ENCODE measurements at regions not wholly inside any gene's neighbourhood (a gene's known extent, or its start where the extent isn't known, plus 50 kb on each side); places are given as distances from the start of the nearest gene placed in this dataset.

- no peaks in the 10 kb centered on the region for H3K9me3 ChIP-seq
- no peak overlapping the region for H3K27ac ChIP-seq
- H3K4me1 ChIP-seq = no peaks in the 10 kb centered on the region
- no peak for TF ChIP-seq CTCF (IDR thresholded peaks at IDR 0.05)
- DNase-seq = no peak
- no peak overlapping the region for H3K4me3 ChIP-seq
- no peak for ATAC-seq
- H3K36me3 ChIP-seq = no peaks in the 10 kb centered on the region
- H3K27me3 ChIP-seq (ENCODE audit: low read depth) = no peaks in the 10 kb centered on the region
- intact Hi-C loops (cut with DNase I) = no loop called here
These were observed 1730.2 kb downstream of the MRPL39 start for GRCh38 chr21:23876925-23877558.

- Histone ChIP-seq H3K36me3 (no peaks in the 10 kb centered on the region), H3K4me3 (no peak overlapping the region), H3K27me3 (ENCODE audit: low read depth) (no peaks in the 10 kb centered on the region), H3K27ac (no peak overlapping the region), H3K4me1 (no peaks in the 10 kb centered on the region), H3K9me3 (no peaks in the 10 kb centered on the region)
- no peak for TF ChIP-seq CTCF (IDR thresholded peaks at IDR 0.05)
- DNase-seq (no peak), ATAC-seq (no peak)
- intact Hi-C loops (cut with DNase I) = no loop called here
These were observed 1733.0 kb downstream of the MRPL39 start for GRCh38 chr21:23874271-23874670.

- DNase-seq = no peak
- Histone ChIP-seq H3K27me3 (ENCODE audit: low read depth) (no peaks in the 10 kb centered on the region), H3K4me1 (no peaks in the 10 kb centered on the region), H3K4me3 (no peak overlapping the region), H3K9me3 (no peaks in the 10 kb centered on the region), H3K36me3 (no peaks in the 10 kb centered on the region), H3K27ac (no peak overlapping the region)
- TF ChIP-seq CTCF (IDR thresholded peaks at IDR 0.05) = no peak
- ATAC-seq = no peak
- intact Hi-C loops (cut with DNase I) = no loop called here
These were observed 1745.3 kb downstream of the MRPL39 start for GRCh38 chr21:23861911-23862504.

- no peak for ATAC-seq
- Histone ChIP-seq H3K9me3 (no peaks in the 10 kb centered on the region), H3K4me3 (no peak overlapping the region), H3K27me3 (ENCODE audit: low read depth) (no peaks in the 10 kb centered on the region), H3K27ac (no peak overlapping the region), H3K4me1 (no peaks in the 10 kb centered on the region), H3K36me3 (no peaks in the 10 kb centered on the region)
- DNase-seq = no peak
- intact Hi-C loops (cut with DNase I) = no loop called here
- TF ChIP-seq CTCF (IDR thresholded peaks at IDR 0.05) = no peak
These were observed 1748.4 kb downstream of the MRPL39 start for GRCh38 chr21:23858878-23859277.

GRCh38 chr21:23853796-23854379, 1753.4 kb downstream of the MRPL39 start:
- no peak for DNase-seq
- peak; percentile 47 for TF ChIP-seq CTCF (IDR thresholded peaks at IDR 0.05)

More at GRCh38 chr21:23853796-23854379, 1753.4 kb downstream of the MRPL39 start:
- intact Hi-C loops (cut with DNase I) = no loop called here
- H3K27ac ChIP-seq = no peak overlapping the region
- H3K36me3 ChIP-seq = no peaks in the 10 kb centered on the region
- ATAC-seq = peak; percentile 34 to 54
- no peak overlapping the region for H3K4me3 ChIP-seq
- no peaks in the 10 kb centered on the region for H3K4me1 ChIP-seq
- H3K9me3 ChIP-seq = no peaks in the 10 kb centered on the region
- no peaks in the 10 kb centered on the region for H3K27me3 ChIP-seq (ENCODE audit: low read depth)
